MM.1S (cell line): ENCODE measurements at regions not wholly inside any gene's neighbourhood (a gene's known extent, or its start where the extent isn't known, plus 50 kb on each side); places are given as distances from the start of the nearest gene placed in this dataset.

Source experiments
- DNase-seq: peaks from one replicate; pipeline ENCODE4 v3.0.0-alpha.2; 2015
- H2AFZ ChIP-seq: fragments of 300-600 bp; sonication (generic); 2 replicates; pipeline ENCODE4 v1.6.0; 2016; ENCODE audit warnings: antibody characterized with exemption, low read length
- H3F3A ChIP-seq: fragments of 300-600 bp; sonication (generic); 2 replicates; pipeline ENCODE4 v1.6.1; 2016; ENCODE audit warnings: mild to moderate bottlenecking, antibody characterized with exemption, low read length, moderate library complexity, mixed read lengths; ENCODE audit not compliant: insufficient read depth
- H3K27ac ChIP-seq: fragments of 300-600 bp; sonication (generic); 2 replicates; pipeline ENCODE4 v1.5.1; 2016; ENCODE audit warnings: mild to moderate bottlenecking, low read length
- H3K27me3 ChIP-seq: fragments of 300-600 bp; sonication (generic); replicated peaks from 2 replicates; pipeline ENCODE4 v1.6.0; 2016; ENCODE audit warnings: low read length; ENCODE audit not compliant: insufficient read depth
- H3K36me3 ChIP-seq: fragments of 300-600 bp; sonication (generic); replicated peaks from 2 replicates; pipeline ENCODE4 v1.6.1; 2016; ENCODE audit warnings: mild to moderate bottlenecking, low read length, mixed read lengths; ENCODE audit not compliant: insufficient read depth
- H3K4me1 ChIP-seq: fragments of 300-600 bp; sonication (generic); 2 replicates; pipeline ENCODE4 v1.6.1; 2016; ENCODE audit warnings: low read length, mixed read lengths
- H3K4me2 ChIP-seq: fragments of 300-600 bp; sonication (generic); 2 replicates; pipeline ENCODE4 v1.6.0; 2016; ENCODE audit warnings: low read depth, low read length
- H3K4me3 ChIP-seq: fragments of 300-600 bp; sonication (generic); 2 replicates; pipeline ENCODE4 v1.5.1; 2016; ENCODE audit warnings: low read length, mixed read lengths
- H3K79me2 ChIP-seq: fragments of 300-600 bp; sonication (generic); 2 replicates; pipeline ENCODE4 v1.6.1; 2016; ENCODE audit warnings: mixed run types, low read length, mixed read lengths
- H3K9ac ChIP-seq: fragments of 300-600 bp; sonication (generic); 2 replicates; pipeline ENCODE4 v1.6.1; 2016; ENCODE audit warnings: low read length, mixed read lengths
- H3K9me2 ChIP-seq: fragments of 300-600 bp; sonication (generic); replicated peaks from 2 replicates; pipeline ENCODE4 v1.6.1; 2016; ENCODE audit warnings: mild to moderate bottlenecking, low read length, mixed read lengths; ENCODE audit not compliant: insufficient read depth
- H3K9me3 ChIP-seq: fragments of 300-600 bp; sonication (generic); replicated peaks from 2 replicates; pipeline ENCODE4 v1.6.1; 2016; ENCODE audit warnings: mild to moderate bottlenecking, low read length, mixed read lengths; ENCODE audit not compliant: insufficient read depth
- H4K20me1 ChIP-seq: fragments of 300-600 bp; sonication (generic); 2 replicates; pipeline ENCODE4 v1.6.1; 2016; ENCODE audit warnings: mild to moderate bottlenecking, low read length, moderate library complexity, mixed read lengths; ENCODE audit not compliant: insufficient read depth
- CTCF ChIP-seq: fragments of 300-600 bp; sonication (generic); IDR thresholded peaks from 2 replicates; pipeline ENCODE4 v1.5.1; 2016; ENCODE audit warnings: antibody characterized with exemption, low read length, mixed read lengths
- EZH2 ChIP-seq: fragments of 300-600 bp; sonication (generic); optimal IDR thresholded peaks from 2 replicates; pipeline ENCODE3; 2017; ENCODE audit warnings: low read depth, mild to moderate bottlenecking, antibody characterized with exemption, low read length, mixed read lengths
- EZH2phosphoT487 ChIP-seq: fragments of 300-600 bp; sonication (generic); IDR thresholded peaks from 2 replicates; pipeline ENCODE4 v1.6.1; 2018; ENCODE audit warnings: antibody characterized with exemption, low read length

GRCh38 chr5:93151896-93152295 lies 429.1 kb downstream of the NR2F1-AS1 start:
- H3K9me3 ChIP-seq, result no peaks in the 10 kb centered on the region
- TF ChIP-seq EZH2 (no peak), EZH2phosphoT487 (no peak), CTCF (no peak)
- no peak overlapping the region for H3K4me3 ChIP-seq
- H4K20me1 ChIP-seq, result no peaks in the 10 kb centered on the region
- no peaks in the 10 kb centered on the region for H3K27me3 ChIP-seq
- no peaks in the 10 kb centered on the region for H3F3A ChIP-seq
- no peaks in the 10 kb centered on the region for H3K4me1 ChIP-seq
- DNase-seq, result no peak
- no peak overlapping the region for H3K9ac ChIP-seq
- H3K79me2 ChIP-seq, result no peaks in the 10 kb centered on the region
- H2AFZ ChIP-seq, result no peak overlapping the region
- H3K4me2 ChIP-seq, result no peak overlapping the region
- H3K9me2 ChIP-seq, result no peaks in the 10 kb centered on the region
- no peaks in the 10 kb centered on the region for H3K36me3 ChIP-seq
- H3K27ac ChIP-seq, result no peak overlapping the region

- no peaks in the 10 kb centered on the region for H3K79me2 ChIP-seq
- no peak overlapping the region for H3K27ac ChIP-seq
- no peaks in the 10 kb centered on the region for H4K20me1 ChIP-seq
- no peak for DNase-seq
- no peak for TF ChIP-seq CTCF
- TF ChIP-seq EZH2phosphoT487, result no peak
- no peak for TF ChIP-seq EZH2
- H3K27me3 ChIP-seq, result no peaks in the 10 kb centered on the region
- H3F3A ChIP-seq, result no peaks in the 10 kb centered on the region
- H2AFZ ChIP-seq, result no peak overlapping the region
- no peaks in the 10 kb centered on the region for H3K9me3 ChIP-seq
- H3K9ac ChIP-seq, result no peak overlapping the region
- H3K4me1 ChIP-seq, result no peaks in the 10 kb centered on the region
- H3K4me2 ChIP-seq, result no peak overlapping the region
- H3K4me3 ChIP-seq, result no peak overlapping the region
- no peaks in the 10 kb centered on the region for H3K36me3 ChIP-seq
- H3K9me2 ChIP-seq, result no peaks in the 10 kb centered on the region
Observed at GRCh38 chr5:93151121-93151520, 429.9 kb downstream of the NR2F1-AS1 start.

DNA sequence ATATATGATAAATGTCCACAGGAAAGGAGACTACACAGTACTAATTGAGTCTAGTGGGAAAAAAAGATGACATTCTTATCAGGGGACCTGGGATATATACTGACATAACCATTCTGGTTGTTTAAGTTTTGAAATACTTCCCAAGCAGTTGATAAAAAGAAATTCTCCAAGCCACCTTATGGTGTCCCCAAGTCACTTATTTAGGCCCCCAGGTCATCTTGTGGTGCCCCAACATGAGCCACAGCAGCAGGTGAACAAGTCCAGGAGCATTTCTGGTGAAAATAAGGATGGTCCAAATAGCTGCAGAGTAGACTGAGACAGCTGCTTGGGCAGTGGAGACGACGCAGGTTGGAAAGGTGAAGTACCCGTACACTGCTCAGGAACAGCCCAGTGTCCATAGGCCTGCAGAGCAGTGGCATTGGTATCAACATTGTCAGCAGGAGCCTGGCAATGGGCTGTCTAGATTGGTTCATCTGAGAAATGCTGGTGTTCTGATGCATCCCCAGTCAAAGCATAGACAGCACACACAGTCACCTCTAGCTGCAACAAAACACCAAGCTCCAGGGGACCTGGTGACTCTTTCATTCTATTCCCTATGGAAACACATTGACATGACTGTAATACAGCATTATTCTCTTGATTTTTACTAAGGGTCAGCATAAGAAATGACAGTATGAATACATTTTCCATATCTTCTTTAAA lies 430.6 kb downstream of the NR2F1-AS1 start:
- H3K4me3 ChIP-seq, result no peak overlapping the region
- no peak overlapping the region for H2AFZ ChIP-seq
- no peak overlapping the region for H3K27ac ChIP-seq
- H3K27me3 ChIP-seq, result no peaks in the 10 kb centered on the region
- H3K9me2 ChIP-seq, result no peaks in the 10 kb centered on the region
- no peak for DNase-seq
- no peaks in the 10 kb centered on the region for H3K9me3 ChIP-seq
- H3K9ac ChIP-seq, result no peak overlapping the region
- no peaks in the 10 kb centered on the region for H3K4me1 ChIP-seq
- no peaks in the 10 kb centered on the region for H3K79me2 ChIP-seq
- TF ChIP-seq EZH2, result no peak
- TF ChIP-seq EZH2phosphoT487, result no peak
- no peak for TF ChIP-seq CTCF
- H3K36me3 ChIP-seq, result no peaks in the 10 kb centered on the region
- H3F3A ChIP-seq, result no peaks in the 10 kb centered on the region
- no peaks in the 10 kb centered on the region for H4K20me1 ChIP-seq
- no peak overlapping the region for H3K4me2 ChIP-seq
